Ascending aorta (tissue), 2 donors: ENCODE measurements at regions not wholly inside any gene's neighbourhood (a gene's known extent, or its start where the extent isn't known, plus 50 kb on each side); places are given as distances from the start of the nearest gene placed in this dataset.

Experiments
- DNase-seq, 2 donors: peaks; one replicate each; pipeline ENCODE4 v3.0.0-alpha.2; 2019; ENCODE audit warnings: low spot score in 2 of 2
- H3K27ac ChIP-seq, 2 donors: fragments of 200-600 bp; sonication (generic); one replicate each; pipeline ENCODE4 v1.5.1; 2016 to 2017; ENCODE audit warnings: mild to moderate bottlenecking in 1 of 2
- H3K27me3 ChIP-seq: fragments of 200-600 bp; sonication (generic); one replicate; pipeline ENCODE4 v1.5.1; 2017
- H3K36me3 ChIP-seq, 2 donors: fragments of 200-600 bp; sonication (generic); one replicate each; pipeline ENCODE4 v1.5.1; 2016
- H3K4me1 ChIP-seq, 2 donors: fragments of 200-600 bp; sonication (generic); one replicate each; pipeline ENCODE4 v1.5.1; 2016 to 2017; ENCODE audit warnings: mild to moderate bottlenecking in 1 of 2
- H3K4me3 ChIP-seq, 2 donors: fragments of 200-600 bp; sonication (generic); one replicate each; pipeline ENCODE4 v1.5.1; 2016 to 2017; ENCODE audit warnings: mild to moderate bottlenecking in 1 of 2
- H3K9me3 ChIP-seq, 2 donors: fragments of 200-600 bp; sonication (generic); one replicate each; pipeline ENCODE4 v1.5.1; 2016
- CTCF ChIP-seq, 3 experiments: fragments of 200-600 bp in 2 of 3; fragments of 450-650 bp in 1 of 3; sonication (generic) in 2 of 3; IDR thresholded peaks; one replicate each; pipeline ENCODE4 v1.5.1; 2016 to 2019; ENCODE audit warnings: antibody characterized with exemption in 3 of 3, mild to moderate bottlenecking in 1 of 3, moderate library complexity in 1 of 3
- intact Hi-C: fragments of 100-400 bp; cut with DNase I; formaldehyde crosslinking; loops from one replicate; pipeline ENCODE4 v1.15.1; 2023

- intact Hi-C loops, result no loop called here
- DNase-seq, result no peak
Measured at GRCh38 chr10:58990693-58991092, 185.8 kb upstream of the PHYHIPL start.

GRCh38 chr10:58991856-58992255 is 184.6 kb upstream of the PHYHIPL start:
- no peak overlapping the region for H3K27ac ChIP-seq
- no peak overlapping the region for H3K4me3 ChIP-seq
- H3K4me1 ChIP-seq, result peaks cover 0 to 17% of the 10 kb centered on the region in 2 donors
- no peak for DNase-seq
- no peak for TF ChIP-seq CTCF (IDR thresholded peaks at IDR 0.05)
- H3K9me3 ChIP-seq, result peaks cover 0 to 11% of the 10 kb centered on the region in 2 donors
- H3K27me3 ChIP-seq, result no peaks in the 10 kb centered on the region
- H3K36me3 ChIP-seq, result no peaks in the 10 kb centered on the region
- intact Hi-C loops, result no loop called here

More at GRCh38 chr10:58990693-58991092, 185.8 kb upstream of the PHYHIPL start:
- Histone ChIP-seq H3K27me3 (no peaks in the 10 kb centered on the region), H3K9me3 (peaks cover 0 to 11% of the 10 kb centered on the region in 2 donors), H3K4me1 (peaks cover 0 to 17% of the 10 kb centered on the region in 2 donors), H3K36me3 (no peaks in the 10 kb centered on the region), H3K27ac (no peak overlapping the region), H3K4me3 (no peak overlapping the region)
- no peak for TF ChIP-seq CTCF (IDR thresholded peaks at IDR 0.05)

- peaks cover 0 to 17% of the 10 kb centered on the region in 2 donors for H3K4me1 ChIP-seq
- intact Hi-C loops, result no loop called here
- H3K36me3 ChIP-seq, result no peaks in the 10 kb centered on the region
- TF ChIP-seq CTCF (IDR thresholded peaks at IDR 0.05), result no peak
- H3K9me3 ChIP-seq, result peaks cover 0 to 11% of the 10 kb centered on the region in 2 donors
- H3K4me3 ChIP-seq, result no peak overlapping the region
- no peaks in the 10 kb centered on the region for H3K27me3 ChIP-seq
- DNase-seq, result no peak
- H3K27ac ChIP-seq, result no peak overlapping the region
Measured at GRCh38 chr10:58992830-58993460, 183.5 kb upstream of the PHYHIPL start.

- Histone ChIP-seq H3K4me3 (no peak overlapping the region), H3K27ac (no peak overlapping the region), H3K9me3 (peaks cover 0 to 11% of the 10 kb centered on the region in 2 donors), H3K36me3 (no peaks in the 10 kb centered on the region), H3K4me1 (peaks cover 0 to 22% of the 10 kb centered on the region in 2 donors), H3K27me3 (no peaks in the 10 kb centered on the region)
- DNase-seq, result no peak
- intact Hi-C loops, result no loop called here
- TF ChIP-seq CTCF (IDR thresholded peaks at IDR 0.05), result no peak
Measured at GRCh38 chr10:58993480-58994221, 182.8 kb upstream of the PHYHIPL start.

- no peak for DNase-seq
Measured at GRCh38 chr10:58994226-58995057, 182.0 kb upstream of the PHYHIPL start.

More at GRCh38 chr10:58994226-58995057, 182.0 kb upstream of the PHYHIPL start:
- Histone ChIP-seq H3K27ac (no peak overlapping the region), H3K4me3 (no peak overlapping the region), H3K27me3 (no peaks in the 10 kb centered on the region), H3K9me3 (peaks cover 0 to 11% of the 10 kb centered on the region in 2 donors), H3K4me1 (peaks cover 0 to 22% of the 10 kb centered on the region in 2 donors), H3K36me3 (no peaks in the 10 kb centered on the region)
- no peak for TF ChIP-seq CTCF (IDR thresholded peaks at IDR 0.05)
- intact Hi-C loops, result no loop called here
